K562 (cell line): ENCODE measurements at regions not wholly inside any gene's neighbourhood (a gene's known extent, or its start where the extent isn't known, plus 50 kb on each side); places are given as distances from the start of the nearest gene placed in this dataset.
A peak's percentile ranks its signal among the peaks of the same experiment; 100 is the strongest.

Experiments used
- ADNP ChIP-seq: fragments of 200-800 bp; sonication (Bioruptor generic); IDR thresholded peaks from 2 replicates; pipeline ENCODE4 v1.6.1; 2016; ENCODE audit warnings: missing genetic modification characterization, missing compliant biosample characterization
- MED1 ChIP-seq: sonication (generic); formaldehyde crosslinking; IDR thresholded peaks from 2 replicates; pipeline ENCODE4 v1.8.1; 2023; ENCODE audit warnings: missing genetic modification reagents, borderline replicate concordance
- MYNN ChIP-seq, 2 experiments: sonication (generic); formaldehyde crosslinking in 1 of 2; IDR thresholded peaks; 2 replicates each; pipeline versions ENCODE4 v1.5.0 to v1.6.1; 2016 to 2020; ENCODE audit warnings: antibody characterized with exemption in 1 of 2, missing genetic modification reagents in 1 of 2
- NFIC ChIP-seq: fragments of 450-650 bp; IDR thresholded peaks from 2 replicates; pipeline ENCODE4 v1.6.1; 2017; ENCODE audit warnings: mild to moderate bottlenecking, inconsistent platforms
- PHF21A ChIP-seq: fragments of 450-650 bp; IDR thresholded peaks from 2 replicates; pipeline ENCODE4 v1.6.1; 2017; ENCODE audit warnings: low read depth, borderline replicate concordance
- POU5F1 ChIP-seq: fragments of 150-350 bp; IDR thresholded peaks from 2 replicates; pipeline ENCODE4 v1.6.1; 2014; ENCODE audit warnings: borderline replicate concordance, low read length, low read depth, mild to moderate bottlenecking; ENCODE audit not compliant: partially characterized antibody
- RBFOX2 ChIP-seq: fragments of 200-400 bp; formaldehyde crosslinking; IDR thresholded peaks from 2 replicates; pipeline ENCODE4 v1.6.1; 2017; ENCODE audit warnings: low read depth, mild to moderate bottlenecking, low read length, moderate library complexity
- RERE ChIP-seq: sonication (generic); formaldehyde crosslinking; IDR thresholded peaks from 2 replicates; pipeline ENCODE4 v1.8.0; 2023; ENCODE audit warnings: missing genetic modification reagents, mild to moderate bottlenecking, borderline replicate concordance
- RFX1 ChIP-seq: fragments of 450-650 bp; IDR thresholded peaks from 2 replicates; pipeline ENCODE4 v1.6.1; 2016; ENCODE audit warnings: mild to moderate bottlenecking, moderate library complexity
- SAP30 ChIP-seq: fragments of 200-600 bp; sonication (generic); IDR thresholded peaks from 2 replicates; pipeline ENCODE4 v1.6.1; 2012; ENCODE audit warnings: borderline replicate concordance, low read depth, mild to moderate bottlenecking, moderate library complexity, low read length, control low read depth, inconsistent platforms; ENCODE audit not compliant: insufficient read depth, poor library complexity, severe bottlenecking
- SMARCA5 ChIP-seq: fragments of 450-650 bp; IDR thresholded peaks from 2 replicates; pipeline ENCODE4 v1.6.1; 2016
- SOX6 ChIP-seq: fragments of 450-650 bp; IDR thresholded peaks from 2 replicates; pipeline ENCODE4 v1.6.1; 2014; ENCODE audit warnings: mild to moderate bottlenecking
- TRIM28 ChIP-seq: fragments of 450-650 bp; IDR thresholded peaks from 2 replicates; pipeline ENCODE4 v1.6.1; 2017
- ZNF174 ChIP-seq: fragments of 250-450 bp; sonication (Bioruptor Pico); IDR thresholded peaks from 2 replicates; pipeline ENCODE4 v1.4.0; 2020; ENCODE audit warnings: mild to moderate bottlenecking
- ZNF384 ChIP-seq: IDR thresholded peaks from 2 replicates; pipeline ENCODE4 v1.6.1; 2012; ENCODE audit warnings: low read depth, low read length, improper control_type of control experiment
- ZNF398 ChIP-seq: fragments of 250-450 bp; sonication (Bioruptor Pico); IDR thresholded peaks from 2 replicates; pipeline ENCODE4 v1.8.0; 2021; ENCODE audit warnings: moderate library complexity, mild to moderate bottlenecking, inconsistent platforms
- ZNF589 ChIP-seq: fragments of 200-800 bp; sonication (Bioruptor generic); IDR thresholded peaks from 2 replicates; pipeline ENCODE4 v1.6.1; 2016; ENCODE audit warnings: low read depth, missing genetic modification characterization, missing compliant biosample characterization
- TF ChIP-seq, protein P1 (sequence below): fragments of 450-650 bp; IDR thresholded peaks from 2 replicates; pipeline ENCODE4 v1.6.1; 2017; ENCODE audit warnings: mild to moderate bottlenecking, moderate library complexity
- TF ChIP-seq, protein P2 (sequence below): sonication (generic); formaldehyde crosslinking; IDR thresholded peaks from 2 replicates; pipeline ENCODE4 v1.8.0; 2022; ENCODE audit warnings: mild to moderate bottlenecking, missing genetic modification reagents

DNA sequence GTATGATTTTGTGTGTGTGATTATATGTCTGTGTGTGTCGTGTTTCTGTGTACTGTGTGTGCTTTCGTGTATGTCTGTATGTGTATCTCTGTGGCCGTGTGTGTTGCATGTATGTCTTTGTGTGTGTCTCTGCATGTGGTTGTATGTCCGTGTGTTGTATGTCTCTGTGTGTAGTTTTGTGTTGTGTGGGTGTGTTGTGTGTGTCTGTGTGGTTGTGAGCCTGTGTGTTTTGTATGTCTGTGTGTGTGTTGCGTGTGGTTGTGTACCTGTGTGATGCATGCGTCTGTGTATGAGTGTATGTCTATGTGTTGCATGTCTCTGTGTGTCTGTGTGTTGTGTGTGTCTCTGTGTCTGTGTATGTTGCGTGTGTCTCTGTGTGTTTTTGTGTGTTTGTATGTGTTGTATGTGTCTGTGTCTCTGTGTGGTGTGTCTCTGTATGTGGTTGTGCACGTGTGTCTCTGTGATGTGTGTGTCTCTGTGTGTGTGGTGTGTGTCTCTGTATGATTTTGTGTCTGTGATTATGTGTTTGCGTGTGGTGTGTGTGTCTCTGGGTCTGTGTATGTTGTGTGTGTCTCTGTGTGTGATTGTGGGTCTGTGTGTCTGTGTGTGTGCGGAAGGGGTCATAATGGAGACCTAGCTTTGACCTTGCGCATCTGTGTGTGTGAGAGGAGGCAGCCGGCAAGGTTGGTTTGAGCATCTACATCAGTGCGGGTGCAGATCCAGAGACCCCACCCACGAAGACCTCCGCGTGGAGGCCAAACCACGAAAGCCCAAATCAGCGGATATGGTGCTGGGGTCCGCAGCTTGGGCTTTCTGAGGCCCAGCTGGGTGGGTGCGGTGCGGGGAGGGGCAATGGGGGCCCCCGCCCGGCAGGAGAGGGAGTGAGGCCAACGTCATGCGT is 212.6 kb upstream of the GSE1 start (continued):
- TF ChIP-seq, protein P1, sequence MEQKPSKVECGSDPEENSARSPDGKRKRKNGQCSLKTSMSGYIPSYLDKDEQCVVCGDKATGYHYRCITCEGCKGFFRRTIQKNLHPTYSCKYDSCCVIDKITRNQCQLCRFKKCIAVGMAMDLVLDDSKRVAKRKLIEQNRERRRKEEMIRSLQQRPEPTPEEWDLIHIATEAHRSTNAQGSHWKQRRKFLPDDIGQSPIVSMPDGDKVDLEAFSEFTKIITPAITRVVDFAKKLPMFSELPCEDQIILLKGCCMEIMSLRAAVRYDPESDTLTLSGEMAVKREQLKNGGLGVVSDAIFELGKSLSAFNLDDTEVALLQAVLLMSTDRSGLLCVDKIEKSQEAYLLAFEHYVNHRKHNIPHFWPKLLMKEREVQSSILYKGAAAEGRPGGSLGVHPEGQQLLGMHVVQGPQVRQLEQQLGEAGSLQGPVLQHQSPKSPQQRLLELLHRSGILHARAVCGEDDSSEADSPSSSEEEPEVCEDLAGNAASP, result no peak
- TF ChIP-seq PHF21A (no peak), ZNF398 (no peak), ZNF174 (no peak), RFX1 (no peak), SOX6 (no peak), SAP30 (no peak), TRIM28 (peak; percentile 72), MED1 (CRISPR knock-in tag) (no peak), ADNP (tag) (0 out of 2 replicates have a peak, but pooled peaks have one; percentile 27), MYNN (IDR thresholded peaks at IDR 0.05) (no peak), MYNN (CRISPR knock-in tag; IDR thresholded peaks at IDR 0.05) (no peak), SMARCA5 (peak; percentile 83), RERE (CRISPR knock-in tag) (no peak), ZNF589 (CRISPR knock-in tag) (no peak), NFIC (peak; percentile 12; the same call in 1 of the 2 replicates), ZNF384 (no peak), RBFOX2 (no peak), POU5F1 (no peak)
- TF ChIP-seq, protein P2, sequence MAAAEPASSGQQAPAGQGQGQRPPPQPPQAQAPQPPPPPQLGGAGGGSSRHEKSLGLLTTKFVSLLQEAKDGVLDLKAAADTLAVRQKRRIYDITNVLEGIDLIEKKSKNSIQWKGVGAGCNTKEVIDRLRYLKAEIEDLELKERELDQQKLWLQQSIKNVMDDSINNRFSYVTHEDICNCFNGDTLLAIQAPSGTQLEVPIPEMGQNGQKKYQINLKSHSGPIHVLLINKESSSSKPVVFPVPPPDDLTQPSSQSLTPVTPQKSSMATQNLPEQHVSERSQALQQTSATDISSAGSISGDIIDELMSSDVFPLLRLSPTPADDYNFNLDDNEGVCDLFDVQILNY (CRISPR knock-in tag), result no peak
